HEK293 (cell line): ENCODE measurements at regions not wholly inside any gene's neighbourhood (a gene's known extent, or its start where the extent isn't known, plus 50 kb on each side); places are given as distances from the start of the nearest gene placed in this dataset.

Experiments used
- CTCF ChIA-PET: fragments of 350-600 bp; formaldehyde crosslinking; extraction: SDS; loops from one replicate; lab custom pipeline; 2021; ENCODE audit warnings: antibody characterized with exemption; lab: Yijun Ruan, JAX
- POLR2A ChIA-PET: fragments of 300-600 bp; formaldehyde crosslinking; extraction: SDS; loops from one replicate; lab custom pipeline; 2020; ENCODE audit warnings: antibody characterized with exemption, inconsistent platforms; lab: Yijun Ruan, JAX
- H3K27ac ChIP-seq: fragments of 200-500 bp; sonication (Bioruptor generic); 2 replicates; pipeline ENCODE4 v1.5.1; 2014; ENCODE audit warnings: low read depth, low read length, control low read depth, inconsistent platforms; ENCODE audit errors: extremely low read depth
- H3K36me3 ChIP-seq, 2 experiments: fragments of 200-500 bp in 1 of 2; sonication (Bioruptor generic) in 1 of 2; 1 replicate in 1 of 2; 2 replicates in 1 of 2; pipeline ENCODE4 v1.5.1; 2014 to 2017; ENCODE audit warnings: inconsistent platforms in 2 of 2, low read length in 2 of 2; ENCODE audit not compliant: control insufficient read depth in 2 of 2, insufficient read depth in 1 of 2
- H3K4me1 ChIP-seq: fragments of 200-500 bp; sonication (Bioruptor generic); 2 replicates; pipeline ENCODE4 v1.5.1; 2014; ENCODE audit warnings: mild to moderate bottlenecking, low read length, inconsistent platforms; ENCODE audit not compliant: control insufficient read depth, insufficient read depth
- H3K4me3 ChIP-seq: 2 replicates; pipeline ENCODE4 v1.5.1; 2011; ENCODE audit warnings: low read depth, mild to moderate bottlenecking, control low read depth, low read length, moderate library complexity
- H3K9me3 ChIP-seq: fragments of 200-500 bp; sonication (Bioruptor generic); 2 replicates; pipeline ENCODE4 v1.5.1; 2014; ENCODE audit warnings: low read depth, low read length, inconsistent platforms; ENCODE audit not compliant: control insufficient read depth, insufficient read depth
- GLI2 ChIP-seq: fragments of 450-650 bp; formaldehyde crosslinking; IDR thresholded peaks from 2 replicates; pipeline ENCODE4; 2017; ENCODE audit warnings: missing biosample characterization, missing genetic modification characterization, low read depth, borderline replicate concordance
- KLF7 ChIP-seq: fragments of 450-650 bp; formaldehyde crosslinking; IDR thresholded peaks from 2 replicates; pipeline ENCODE4 v1.5.1; 2016; ENCODE audit warnings: missing biosample characterization, missing genetic modification characterization, borderline replicate concordance
- ZBTB1 ChIP-seq: fragments of 450-650 bp; formaldehyde crosslinking; IDR thresholded peaks from 2 replicates; pipeline ENCODE4 v1.5.1; 2016; ENCODE audit warnings: missing biosample characterization, missing genetic modification characterization
- ZFP37 ChIP-seq: fragments of 450-650 bp; formaldehyde crosslinking; IDR thresholded peaks from 2 replicates; pipeline ENCODE4 v1.5.1; 2016; ENCODE audit warnings: missing biosample characterization, missing genetic modification characterization
- ZNF10 ChIP-seq: fragments of 450-650 bp; formaldehyde crosslinking; IDR thresholded peaks from 2 replicates; pipeline ENCODE4 v1.5.1; 2017; ENCODE audit warnings: missing biosample characterization, missing genetic modification characterization
- ZNF148 ChIP-seq: fragments of 450-650 bp; formaldehyde crosslinking; IDR thresholded peaks from 2 replicates; pipeline ENCODE4 v1.5.0; 2017; ENCODE audit warnings: missing biosample characterization, missing genetic modification characterization, borderline replicate concordance
- ZNF175 ChIP-seq: fragments of 450-650 bp; formaldehyde crosslinking; IDR thresholded peaks from 2 replicates; pipeline ENCODE4 v1.5.1; 2016; ENCODE audit warnings: missing biosample characterization, missing genetic modification characterization
- ZNF248 ChIP-seq: fragments of 450-650 bp; formaldehyde crosslinking; IDR thresholded peaks from 2 replicates; pipeline ENCODE4 v1.5.1; 2017; ENCODE audit warnings: missing biosample characterization, missing genetic modification characterization
- ZNF366 ChIP-seq: fragments of 450-650 bp; formaldehyde crosslinking; conservative IDR thresholded peaks from 2 replicates; pipeline ENCODE4 v1.5.1; 2016; ENCODE audit warnings: missing biosample characterization, missing genetic modification characterization
- ZNF416 ChIP-seq: fragments of 450-650 bp; formaldehyde crosslinking; IDR thresholded peaks from 2 replicates; pipeline ENCODE4 v1.5.1; 2016; ENCODE audit warnings: missing biosample characterization, missing genetic modification characterization
- ZNF626 ChIP-seq: fragments of 450-650 bp; sonication (Bioruptor Pico); formaldehyde crosslinking; IDR thresholded peaks from 2 replicates; pipeline ENCODE4 v1.5.1; 2018; ENCODE audit warnings: missing biosample characterization, missing genetic modification characterization, inconsistent platforms
- ZNF629 ChIP-seq: fragments of 450-650 bp; formaldehyde crosslinking; IDR thresholded peaks from 2 replicates; pipeline ENCODE4 v1.5.1; 2017; ENCODE audit warnings: missing biosample characterization, missing genetic modification characterization
- ZNF660 ChIP-seq: fragments of 450-650 bp; IDR thresholded peaks from 2 replicates; pipeline ENCODE4 v1.5.1; 2018; ENCODE audit warnings: missing biosample characterization, mild to moderate bottlenecking, missing genetic modification characterization
- ZNF704 ChIP-seq: fragments of 450-650 bp; formaldehyde crosslinking; IDR thresholded peaks from 2 replicates; pipeline ENCODE4 v1.5.1; 2016; ENCODE audit warnings: missing biosample characterization, missing genetic modification characterization
- ZXDB ChIP-seq: fragments of 450-650 bp; formaldehyde crosslinking; IDR thresholded peaks from 2 replicates; pipeline ENCODE4 v1.5.1; 2016; ENCODE audit warnings: missing biosample characterization, missing genetic modification characterization
- TF ChIP-seq, protein P1 (sequence below): fragments of 450-650 bp; formaldehyde crosslinking; IDR thresholded peaks from 2 replicates; pipeline ENCODE4 v1.5.1; 2016; ENCODE audit warnings: missing biosample characterization, missing genetic modification characterization, low read depth
- TF ChIP-seq, protein P2 (sequence below): fragments of 450-650 bp; formaldehyde crosslinking; IDR thresholded peaks from 2 replicates; pipeline ENCODE4 v1.5.1; 2017; ENCODE audit warnings: missing biosample characterization, mild to moderate bottlenecking, missing genetic modification characterization, moderate library complexity
- TF ChIP-seq, protein P3 (sequence below): fragments of 450-650 bp; formaldehyde crosslinking; IDR thresholded peaks from 2 replicates; pipeline ENCODE4 v1.5.1; 2016; ENCODE audit warnings: missing biosample characterization, missing genetic modification characterization
- TF ChIP-seq, protein P4 (sequence below): fragments of 450-650 bp; formaldehyde crosslinking; IDR thresholded peaks from 2 replicates; pipeline ENCODE4 v1.5.1; 2016; ENCODE audit warnings: missing biosample characterization, missing genetic modification characterization
- TF ChIP-seq, protein P5 (sequence below): fragments of 450-650 bp; formaldehyde crosslinking; IDR thresholded peaks from 2 replicates; pipeline ENCODE4 v1.5.1; 2017; ENCODE audit warnings: missing biosample characterization, missing genetic modification characterization

DNA sequence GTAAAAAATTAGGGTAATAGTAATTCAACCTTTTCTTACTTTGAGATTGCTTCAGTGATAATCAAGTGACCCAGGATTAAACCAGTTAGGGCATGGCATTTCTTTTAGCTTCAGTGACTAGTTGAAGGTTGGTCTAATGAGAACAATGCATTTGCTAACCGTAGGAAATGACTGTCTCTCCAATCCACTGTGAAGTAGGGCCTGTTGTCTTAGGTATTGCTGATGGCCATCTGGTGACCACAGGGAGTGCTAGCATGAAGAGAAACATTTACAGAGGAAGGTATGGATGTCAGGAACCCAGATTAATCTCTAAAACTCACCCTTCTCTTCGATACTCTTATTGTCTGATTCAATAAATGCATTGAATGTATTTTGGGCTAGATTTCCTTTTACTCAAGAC lies 535.9 kb upstream of the SEMA6A start:
- CTCF ChIA-PET = interaction anchor here (0.6 kb wide), 1 partner anchor 33 kb away, joined by 4 read pairs; no protein-coding TSS in a partner anchor
- Histone ChIP-seq H3K9me3 (no peaks in the 10 kb centered on the region), H3K36me3 (no peaks in the 10 kb centered on the region), H3K4me1 (no peaks in the 10 kb centered on the region), H3K4me3 (no peak overlapping the region), H3K27ac (no peak overlapping the region)
- TF ChIP-seq ZNF175 (tag by site-specific recombination) (no peak), ZNF704 (no peak), ZNF626 (tag by site-specific recombination) (no peak), GLI2 (tag by site-specific recombination) (no peak), ZNF660 (tag by site-specific recombination) (no peak), KLF7 (tag by site-specific recombination) (no peak), ZNF148 (tag by site-specific recombination) (no peak)
- TF ChIP-seq, protein P1, sequence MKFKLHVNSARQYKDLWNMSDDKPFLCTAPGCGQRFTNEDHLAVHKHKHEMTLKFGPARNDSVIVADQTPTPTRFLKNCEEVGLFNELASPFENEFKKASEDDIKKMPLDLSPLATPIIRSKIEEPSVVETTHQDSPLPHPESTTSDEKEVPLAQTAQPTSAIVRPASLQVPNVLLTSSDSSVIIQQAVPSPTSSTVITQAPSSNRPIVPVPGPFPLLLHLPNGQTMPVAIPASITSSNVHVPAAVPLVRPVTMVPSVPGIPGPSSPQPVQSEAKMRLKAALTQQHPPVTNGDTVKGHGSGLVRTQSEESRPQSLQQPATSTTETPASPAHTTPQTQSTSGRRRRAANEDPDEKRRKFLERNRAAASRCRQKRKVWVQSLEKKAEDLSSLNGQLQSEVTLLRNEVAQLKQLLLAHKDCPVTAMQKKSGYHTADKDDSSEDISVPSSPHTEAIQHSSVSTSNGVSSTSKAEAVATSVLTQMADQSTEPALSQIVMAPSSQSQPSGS (tag by site-specific recombination) = no peak
- TF ChIP-seq, protein P2, sequence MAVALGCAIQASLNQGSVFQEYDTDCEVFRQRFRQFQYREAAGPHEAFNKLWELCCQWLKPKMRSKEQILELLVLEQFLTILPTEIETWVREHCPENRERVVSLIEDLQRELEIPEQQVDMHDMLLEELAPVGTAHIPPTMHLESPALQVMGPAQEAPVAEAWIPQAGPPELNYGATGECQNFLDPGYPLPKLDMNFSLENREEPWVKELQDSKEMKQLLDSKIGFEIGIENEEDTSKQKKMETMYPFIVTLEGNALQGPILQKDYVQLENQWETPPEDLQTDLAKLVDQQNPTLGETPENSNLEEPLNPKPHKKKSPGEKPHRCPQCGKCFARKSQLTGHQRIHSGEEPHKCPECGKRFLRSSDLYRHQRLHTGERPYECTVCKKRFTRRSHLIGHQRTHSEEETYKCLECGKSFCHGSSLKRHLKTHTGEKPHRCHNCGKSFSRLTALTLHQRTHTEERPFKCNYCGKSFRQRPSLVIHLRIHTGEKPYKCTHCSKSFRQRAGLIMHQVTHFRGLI (tag by site-specific recombination) = no peak
- TF ChIP-seq, protein P3, sequence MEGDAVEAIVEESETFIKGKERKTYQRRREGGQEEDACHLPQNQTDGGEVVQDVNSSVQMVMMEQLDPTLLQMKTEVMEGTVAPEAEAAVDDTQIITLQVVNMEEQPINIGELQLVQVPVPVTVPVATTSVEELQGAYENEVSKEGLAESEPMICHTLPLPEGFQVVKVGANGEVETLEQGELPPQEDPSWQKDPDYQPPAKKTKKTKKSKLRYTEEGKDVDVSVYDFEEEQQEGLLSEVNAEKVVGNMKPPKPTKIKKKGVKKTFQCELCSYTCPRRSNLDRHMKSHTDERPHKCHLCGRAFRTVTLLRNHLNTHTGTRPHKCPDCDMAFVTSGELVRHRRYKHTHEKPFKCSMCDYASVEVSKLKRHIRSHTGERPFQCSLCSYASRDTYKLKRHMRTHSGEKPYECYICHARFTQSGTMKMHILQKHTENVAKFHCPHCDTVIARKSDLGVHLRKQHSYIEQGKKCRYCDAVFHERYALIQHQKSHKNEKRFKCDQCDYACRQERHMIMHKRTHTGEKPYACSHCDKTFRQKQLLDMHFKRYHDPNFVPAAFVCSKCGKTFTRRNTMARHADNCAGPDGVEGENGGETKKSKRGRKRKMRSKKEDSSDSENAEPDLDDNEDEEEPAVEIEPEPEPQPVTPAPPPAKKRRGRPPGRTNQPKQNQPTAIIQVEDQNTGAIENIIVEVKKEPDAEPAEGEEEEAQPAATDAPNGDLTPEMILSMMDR (tag by site-specific recombination) = no peak
- TF ChIP-seq, protein P4, sequence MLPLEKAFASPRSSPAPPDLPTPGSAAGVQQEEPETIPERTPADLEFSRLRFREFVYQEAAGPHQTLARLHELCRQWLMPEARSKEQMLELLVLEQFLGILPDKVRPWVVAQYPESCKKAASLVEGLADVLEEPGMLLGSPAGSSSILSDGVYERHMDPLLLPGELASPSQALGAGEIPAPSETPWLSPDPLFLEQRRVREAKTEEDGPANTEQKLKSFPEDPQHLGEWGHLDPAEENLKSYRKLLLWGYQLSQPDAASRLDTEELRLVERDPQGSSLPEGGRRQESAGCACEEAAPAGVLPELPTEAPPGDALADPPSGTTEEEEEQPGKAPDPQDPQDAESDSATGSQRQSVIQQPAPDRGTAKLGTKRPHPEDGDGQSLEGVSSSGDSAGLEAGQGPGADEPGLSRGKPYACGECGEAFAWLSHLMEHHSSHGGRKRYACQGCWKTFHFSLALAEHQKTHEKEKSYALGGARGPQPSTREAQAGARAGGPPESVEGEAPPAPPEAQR (tag by site-specific recombination) = no peak
- POLR2A ChIA-PET = no interaction called here

DNA sequence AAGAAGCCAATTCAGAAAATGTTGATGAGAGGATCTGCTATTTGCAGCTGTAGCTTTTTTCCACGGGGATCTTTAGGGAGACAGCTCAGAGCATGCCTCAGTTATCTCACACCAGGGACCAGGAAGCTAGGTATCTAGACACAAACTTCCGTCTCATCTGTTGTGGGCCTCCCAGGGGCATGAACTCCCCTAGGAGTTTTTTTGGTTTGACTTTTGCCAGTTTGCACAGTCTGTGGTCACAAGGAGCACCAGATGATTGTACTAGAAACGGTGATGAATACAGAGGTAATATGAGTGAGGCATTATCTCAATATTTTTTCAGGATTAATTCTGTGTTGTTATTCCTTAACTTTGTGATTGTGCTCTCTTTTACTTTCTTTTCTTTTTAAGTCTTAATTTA lies 533.2 kb upstream of the SEMA6A start:
- H3K4me1 ChIP-seq = no peaks in the 10 kb centered on the region
- ChIA-PET CTCF (interaction anchor here (0.6 kb wide), 1 partner anchor 36 kb away, joined by 4 read pairs; no protein-coding TSS in a partner anchor), POLR2A (no interaction called here)
- H3K9me3 ChIP-seq = no peaks in the 10 kb centered on the region
- H3K27ac ChIP-seq = no peak overlapping the region
- TF ChIP-seq ZNF148 (tag by site-specific recombination) (no peak), ZBTB1 (tag by site-specific recombination) (no peak), ZXDB (tag by site-specific recombination) (no peak), ZNF366 (tag by site-specific recombination) (no peak), ZNF629 (tag by site-specific recombination) (no peak), ZNF10 (no peak), ZNF416 (tag by site-specific recombination) (no peak), GLI2 (tag by site-specific recombination) (no peak), ZFP37 (tag by site-specific recombination) (no peak), ZNF248 (tag by site-specific recombination) (no peak)
- TF ChIP-seq, protein P5, sequence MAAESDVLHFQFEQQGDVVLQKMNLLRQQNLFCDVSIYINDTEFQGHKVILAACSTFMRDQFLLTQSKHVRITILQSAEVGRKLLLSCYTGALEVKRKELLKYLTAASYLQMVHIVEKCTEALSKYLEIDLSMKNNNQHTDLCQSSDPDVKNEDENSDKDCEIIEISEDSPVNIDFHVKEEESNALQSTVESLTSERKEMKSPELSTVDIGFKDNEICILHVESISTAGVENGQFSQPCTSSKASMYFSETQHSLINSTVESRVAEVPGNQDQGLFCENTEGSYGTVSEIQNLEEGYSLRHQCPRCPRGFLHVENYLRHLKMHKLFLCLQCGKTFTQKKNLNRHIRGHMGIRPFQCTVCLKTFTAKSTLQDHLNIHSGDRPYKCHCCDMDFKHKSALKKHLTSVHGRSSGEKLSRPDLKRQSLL (tag by site-specific recombination) = no peak
- no peaks in the 10 kb centered on the region for H3K36me3 ChIP-seq
- no peak overlapping the region for H3K4me3 ChIP-seq
